Liver (tissue), 2 donors: ENCODE measurements at regions not wholly inside any gene's neighbourhood (a gene's known extent, or its start where the extent isn't known, plus 50 kb on each side); places are given as distances from the start of the nearest gene placed in this dataset.

Experiments
- CTCF ChIP-seq: fragments of 150-350 bp; IDR thresholded peaks from 2 replicates; pipeline ENCODE4 v1.5.1; 2017; ENCODE audit warnings: improper control_type of control experiment, low read depth, low read length; ENCODE audit not compliant: missing input control
- TF ChIP-seq, protein P1 (sequence below): IDR thresholded peaks from 2 replicates; pipeline ENCODE4 v1.6.1; 2016; ENCODE audit warnings: antibody characterized with exemption
- donor health status: healthy.

GRCh38 chr6:8191629-8192028, 89.3 kb upstream of the EEF1E1 start:
- no peak for TF ChIP-seq CTCF
- TF ChIP-seq, protein P1, sequence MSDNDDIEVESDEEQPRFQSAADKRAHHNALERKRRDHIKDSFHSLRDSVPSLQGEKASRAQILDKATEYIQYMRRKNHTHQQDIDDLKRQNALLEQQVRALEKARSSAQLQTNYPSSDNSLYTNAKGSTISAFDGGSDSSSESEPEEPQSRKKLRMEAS = no peak
